Testis (tissue), 2 donors: ENCODE measurements at regions not wholly inside any gene's neighbourhood (a gene's known extent, or its start where the extent isn't known, plus 50 kb on each side); places are given as distances from the start of the nearest gene placed in this dataset.
A peak's percentile ranks its signal among the peaks of the same experiment; 100 is the strongest.

Source experiments
- DNase-seq: peaks from one replicate; pipeline ENCODE4 v3.0.0-alpha.2; 2019
- H3K27ac ChIP-seq, 2 donors: fragments of 200-600 bp; sonication (generic); one replicate each; pipeline ENCODE4 v1.5.1; 2019
- H3K27me3 ChIP-seq: fragments of 200-600 bp; sonication (generic); one replicate; pipeline ENCODE4 v1.5.1; 2019
- H3K36me3 ChIP-seq: fragments of 200-600 bp; sonication (generic); one replicate; pipeline ENCODE4 v1.5.1; 2017; ENCODE audit warnings: low read depth; ENCODE audit errors: missing control alignments
- H3K4me1 ChIP-seq: fragments of 200-600 bp; sonication (generic); one replicate; pipeline ENCODE4 v1.5.1; 2019
- H3K4me3 ChIP-seq, 2 donors: fragments of 200-600 bp; sonication (generic); one replicate each; pipeline ENCODE4 v1.5.1; 2017 to 2019
- H3K9me3 ChIP-seq: fragments of 200-600 bp; sonication (generic); one replicate; pipeline ENCODE4 v1.5.1; 2017
- CTCF ChIP-seq, 3 experiments: fragments of 450-650 bp in 2 of 3; fragments of 200-600 bp in 1 of 3; sonication (generic) in 1 of 3; IDR thresholded peaks; one replicate each; pipeline ENCODE4 v1.5.1; 2016 to 2019; ENCODE audit warnings: antibody characterized with exemption in 3 of 3, mild to moderate bottlenecking in 2 of 3, moderate library complexity in 1 of 3
- POLR2A ChIP-seq: fragments of 450-650 bp; IDR thresholded peaks from one replicate; pipeline ENCODE4 v1.6.1; 2017; ENCODE audit warnings: antibody characterized with exemption, mild to moderate bottlenecking, moderate library complexity
- WGBS, 2 donors: methylation state at CpG; one replicate each; pipeline ENCODE4 v1.1.5; 2018; 5-methylcytosine and 5-hydroxymethylcytosine counted together
- intact Hi-C: fragments of 100-400 bp; cut with DNase I; formaldehyde crosslinking; loops from one replicate; pipeline ENCODE4 v1.15.1; 2023; ENCODE audit warnings: low total_unique reads

- no peak overlapping the region for H3K27ac ChIP-seq
- peaks cover 10% of the 10 kb centered on the region for H3K4me1 ChIP-seq
- WGBS, 2 donors, result 89 to 91% methylated on average over 7 of the region's 7 CpGs
- TF ChIP-seq POLR2A (no peak), CTCF (IDR thresholded peaks at IDR 0.05) (no peak)
- no peak for DNase-seq
- H3K9me3 ChIP-seq, result no peaks in the 10 kb centered on the region
- intact Hi-C loops, result no loop called here
- no peak overlapping the region for H3K4me3 ChIP-seq
- no peaks in the 10 kb centered on the region for H3K36me3 ChIP-seq
- H3K27me3 ChIP-seq, result no peaks in the 10 kb centered on the region
Observed at GRCh38 chr21:35208810-35209517, 159.9 kb upstream of the RUNX1 start.

- Histone ChIP-seq H3K27me3 (no peaks in the 10 kb centered on the region), H3K9me3 (no peaks in the 10 kb centered on the region), H3K4me1 (peaks cover 10% of the 10 kb centered on the region), H3K4me3 (no peak overlapping the region), H3K36me3 (no peaks in the 10 kb centered on the region), H3K27ac (no peak overlapping the region)
- no peak for DNase-seq
- 73 to 80% methylated on average over 10 of the region's 10 CpGs for WGBS, 2 donors
- intact Hi-C loops, result no loop called here
- TF ChIP-seq POLR2A (no peak), CTCF (IDR thresholded peaks at IDR 0.05) (no peak)
Observed at GRCh38 chr21:35208104-35208503, 159.0 kb upstream of the RUNX1 start.

- TF ChIP-seq CTCF (IDR thresholded peaks at IDR 0.05) (no peak), POLR2A (no peak)
- H3K4me3 ChIP-seq, result no peak overlapping the region
- intact Hi-C loops, result no loop called here
- 80% methylated on average over 9 of the region's 9 CpGs; no CpG with 5 or more reads in 1 of the 2 donors for WGBS, 2 donors
- H3K27ac ChIP-seq, result no peak overlapping the region
- peaks cover 10% of the 10 kb centered on the region for H3K4me1 ChIP-seq
- H3K9me3 ChIP-seq, result no peaks in the 10 kb centered on the region
- DNase-seq, result no peak
- H3K36me3 ChIP-seq, result no peaks in the 10 kb centered on the region
- no peaks in the 10 kb centered on the region for H3K27me3 ChIP-seq
Observed at GRCh38 chr21:35207322-35207721, 158.2 kb upstream of the RUNX1 start.

- Histone ChIP-seq H3K36me3 (no peaks in the 10 kb centered on the region), H3K4me3 (no peak overlapping the region), H3K4me1 (peaks cover 10% of the 10 kb centered on the region), H3K27ac (peak overlapping the region in 1 of 2 donors; percentile 42), H3K27me3 (no peaks in the 10 kb centered on the region), H3K9me3 (no peaks in the 10 kb centered on the region)
- TF ChIP-seq CTCF (IDR thresholded peaks at IDR 0.05) (no peak), POLR2A (no peak)
- DNase-seq, result no peak
- 63 to 69% methylated on average over 11 of the region's 11 CpGs for WGBS, 2 donors
- intact Hi-C loops, result no loop called here
Observed at GRCh38 chr21:35206141-35207125, 157.3 kb upstream of the RUNX1 start.
